Activated CD4-positive, alpha-beta T cell treated with anti-CD3 and anti-CD28 coated beads, Interleukin-2, amount 50 U/mL, for 16 hours (primary cell): ENCODE measurements at regions not wholly inside any gene's neighbourhood (a gene's known extent, or its start where the extent isn't known, plus 50 kb on each side); places are given as distances from the start of the nearest gene placed in this dataset.
A peak's percentile ranks its signal among the peaks of the same experiment; 100 is the strongest.
"Not testable (repeated sequence)": the region's sequence is repeated elsewhere in the genome, so short reads cannot be mapped to it uniquely, and the experiment has no call there.

Experiments
- DNase-seq: peaks from one replicate; pipeline ENCODE4 v3.0.0-alpha.2; 2020

DNA sequence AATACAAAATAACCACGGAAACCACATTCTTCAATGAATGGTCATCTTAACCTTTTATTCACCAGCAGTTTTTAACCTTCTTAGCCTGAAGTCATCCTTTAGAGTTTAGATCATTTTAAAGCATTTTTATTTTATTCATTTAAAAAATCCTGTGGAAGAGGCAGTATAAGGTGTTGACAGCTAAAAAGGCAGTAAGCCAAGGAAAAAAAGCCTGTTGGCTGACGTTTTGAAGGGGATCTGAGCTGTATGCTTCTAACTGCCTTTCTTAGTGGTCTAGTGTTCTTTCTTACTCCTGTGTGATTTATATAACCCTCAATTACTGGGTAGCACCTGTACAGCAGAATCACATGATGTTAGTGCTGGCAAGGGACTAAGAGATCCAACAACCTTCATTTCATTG is 438.3 kb upstream of the SEL1L start:
- no peak for DNase-seq

GRCh38 chr14:81972601-81973000 is 438.9 kb upstream of the SEL1L start:
- DNase-seq, result no peak

GRCh38 chr14:81974543-81974942 is 440.9 kb upstream of the SEL1L start:
- DNase-seq, result no peak

DNA sequence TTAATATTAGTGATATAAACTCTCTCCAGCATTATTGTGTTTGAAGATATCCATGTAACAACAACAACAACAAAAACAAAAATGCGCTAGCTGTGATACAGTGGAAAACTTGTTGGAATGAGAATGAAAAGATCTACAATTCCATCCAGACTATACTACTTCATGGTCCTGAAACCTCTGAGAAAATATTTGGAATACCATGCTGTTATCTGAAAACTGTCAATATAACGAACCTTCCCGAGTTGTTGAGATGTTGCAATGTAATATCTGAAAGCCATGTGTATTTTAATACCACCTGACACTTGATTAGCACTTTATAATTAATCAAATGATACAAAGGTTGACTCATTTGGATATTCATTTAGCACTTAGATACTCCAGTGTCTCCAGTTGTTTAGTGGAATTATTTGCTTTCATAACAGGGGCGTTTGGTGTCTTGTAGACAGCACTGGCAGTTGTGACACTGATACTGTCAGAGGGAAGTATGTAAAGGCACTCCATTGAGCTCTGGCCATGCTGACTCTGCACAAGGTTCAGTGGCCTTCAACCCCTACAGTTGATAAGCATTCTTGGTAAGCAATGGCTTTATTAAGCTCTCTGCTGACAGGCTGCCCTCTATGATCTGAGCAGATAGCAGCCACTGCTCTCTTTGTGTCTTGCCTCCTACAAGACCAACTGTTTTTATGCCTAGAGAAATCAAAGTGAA is 447.1 kb upstream of the SEL1L start:
- no peak for DNase-seq

DNA sequence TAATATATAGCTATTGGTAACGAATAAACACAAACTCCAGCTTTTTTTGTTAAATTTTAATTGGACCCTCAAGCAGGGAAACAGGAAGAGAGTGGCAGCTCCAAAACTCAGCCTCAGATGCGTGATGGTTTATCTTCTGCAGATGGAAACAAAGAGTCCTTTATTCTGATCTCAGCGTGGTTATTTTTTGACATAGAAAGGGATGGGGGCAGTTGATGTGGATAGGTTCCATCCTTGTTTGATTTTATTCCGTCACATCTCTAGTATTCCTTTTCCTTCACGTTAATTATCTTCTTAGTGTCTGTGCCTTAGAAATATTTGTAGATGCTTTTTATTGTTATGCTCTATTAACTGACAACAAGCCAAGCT is 447.6 kb upstream of the SEL1L start:
- no peak for DNase-seq

DNA sequence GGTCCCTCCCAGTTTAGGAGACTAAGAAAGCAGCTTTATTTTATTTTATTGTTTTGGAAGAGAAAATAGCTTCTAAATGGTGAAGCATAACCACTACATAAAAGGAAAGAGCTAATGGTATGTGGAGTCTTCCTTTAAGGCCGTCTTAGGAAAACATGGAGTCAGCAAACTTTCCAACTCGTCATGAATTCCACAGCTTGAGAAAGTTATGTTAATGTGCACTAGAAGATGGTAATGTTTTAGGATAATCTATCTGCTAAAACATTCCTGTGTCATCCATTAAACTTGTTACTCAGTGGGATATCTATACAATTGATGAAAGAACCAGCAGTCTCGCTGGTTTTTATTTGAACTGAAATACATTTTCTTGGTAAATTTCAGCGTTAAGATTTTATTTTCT is 448.4 kb upstream of the SEL1L start:
- no peak for DNase-seq

DNA sequence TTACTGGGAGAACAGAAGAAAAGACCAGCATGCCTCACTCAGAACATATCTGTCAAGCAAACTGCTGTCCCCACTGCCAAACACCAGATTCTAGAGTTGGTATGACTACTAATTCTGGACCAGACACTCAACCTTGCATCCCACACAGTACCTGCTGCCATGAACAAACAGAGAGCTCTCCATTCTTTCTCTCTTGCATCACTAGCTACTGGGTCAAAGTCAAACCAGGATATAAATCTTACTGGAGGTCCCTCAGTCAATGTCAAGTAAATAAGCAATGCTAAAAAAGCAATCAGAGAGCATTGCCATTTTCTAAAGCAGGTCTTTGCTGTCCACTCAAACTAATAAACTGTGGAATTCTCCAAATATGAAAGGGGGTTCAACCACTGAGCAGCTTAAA is 452.4 kb upstream of the SEL1L start:
- no peak for DNase-seq

GRCh38 chr14:81989211-81989610 is 455.6 kb upstream of the SEL1L start:
- DNase-seq, result no peak

DNA sequence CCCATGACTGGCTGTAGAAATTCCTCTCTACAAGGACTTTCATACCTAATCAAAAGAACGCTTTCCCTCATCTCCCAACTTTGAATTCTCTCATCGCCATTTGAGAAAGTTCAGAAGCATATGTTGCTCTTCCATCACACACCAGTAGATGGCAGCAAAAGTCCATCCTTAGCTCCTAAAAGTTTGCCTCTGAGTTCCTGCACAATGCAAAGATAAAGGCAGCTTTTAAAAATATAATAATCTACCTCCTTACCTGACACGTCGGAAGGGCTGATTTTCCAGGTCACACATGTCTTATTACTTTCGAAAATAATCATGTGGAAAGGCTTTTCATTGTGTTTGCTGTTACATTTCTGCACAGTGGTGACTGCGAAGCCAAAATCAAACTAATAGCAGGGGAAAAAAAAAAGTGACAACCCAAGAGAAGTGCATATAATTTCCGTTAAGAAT is 456.7 kb upstream of the SEL1L start:
- DNase-seq, result peak; percentile 51

GRCh38 chr14:81991998-81992397 is 458.3 kb upstream of the SEL1L start:
- peak; percentile 2 for DNase-seq

DNA sequence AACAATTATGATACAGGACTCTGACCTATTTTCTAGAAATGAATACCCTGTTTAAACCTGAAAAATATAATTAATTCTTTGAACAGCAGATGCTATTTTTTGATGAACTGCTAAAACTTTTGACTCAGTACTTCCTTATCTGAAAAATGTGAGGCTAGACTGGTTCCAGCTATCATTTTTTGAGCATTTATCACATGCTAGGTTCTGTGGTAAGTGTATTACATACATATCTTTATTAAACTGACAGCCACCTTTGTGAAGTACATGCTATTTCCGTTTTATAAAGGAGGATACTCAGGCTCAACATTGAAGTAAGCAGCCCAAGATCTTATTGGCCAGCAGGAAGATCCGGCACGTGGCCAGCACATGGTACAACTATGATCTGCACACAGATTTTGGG is 459.8 kb upstream of the SEL1L start:
- no peak for DNase-seq

DNA sequence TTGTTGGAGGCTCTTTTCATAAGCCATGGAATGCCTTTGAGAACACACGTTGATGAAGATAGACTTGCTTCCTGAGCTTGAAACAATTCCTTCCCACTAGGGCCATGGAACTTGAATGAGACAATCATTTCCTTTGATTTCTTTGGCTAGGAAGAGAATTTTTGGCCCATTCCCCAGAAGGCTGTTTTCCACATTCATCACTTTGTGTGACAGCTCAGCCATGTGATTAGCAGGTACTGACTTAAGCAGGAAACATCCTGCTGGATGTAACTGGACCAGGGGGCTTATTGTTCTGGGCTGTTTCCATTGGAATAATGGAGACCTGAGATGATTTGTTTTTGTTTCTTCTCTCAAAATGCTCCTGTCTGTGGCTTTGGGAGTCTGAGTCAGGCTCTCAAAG is 469.8 kb upstream of the SEL1L start:
- DNase-seq, result no peak

- DNase-seq, result no peak
Measured at GRCh38 chr14:82009076-82009475, 475.4 kb upstream of the SEL1L start.

GRCh38 chr14:82009993-82010392 is 476.3 kb upstream of the SEL1L start:
- no peak for DNase-seq

- no peak for DNase-seq
Measured at GRCh38 chr14:82011460-82011859, 477.8 kb upstream of the SEL1L start.

DNA sequence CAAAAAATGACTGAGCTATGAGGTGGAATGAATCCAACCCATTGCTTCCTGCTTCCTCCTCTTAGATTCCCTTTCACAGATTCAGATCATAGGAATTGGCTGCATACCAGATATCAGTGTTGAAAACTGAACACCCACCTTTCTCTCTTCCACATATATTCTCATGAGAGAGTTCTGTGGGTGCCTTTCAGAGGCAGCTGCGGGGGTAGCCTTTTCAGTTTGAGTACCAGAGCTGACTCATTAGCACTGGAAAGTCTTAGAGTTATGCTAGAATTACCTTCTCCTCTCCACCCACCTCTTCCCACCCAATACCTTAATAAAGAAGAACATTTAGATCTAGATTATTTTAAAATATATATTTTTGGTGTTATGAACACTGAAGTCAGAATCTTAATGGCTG is 495.4 kb upstream of the SEL1L start:
- no peak for DNase-seq

- DNase-seq, result no peak
Measured at GRCh38 chr14:82035397-82035796, 501.7 kb upstream of the SEL1L start.

DNA sequence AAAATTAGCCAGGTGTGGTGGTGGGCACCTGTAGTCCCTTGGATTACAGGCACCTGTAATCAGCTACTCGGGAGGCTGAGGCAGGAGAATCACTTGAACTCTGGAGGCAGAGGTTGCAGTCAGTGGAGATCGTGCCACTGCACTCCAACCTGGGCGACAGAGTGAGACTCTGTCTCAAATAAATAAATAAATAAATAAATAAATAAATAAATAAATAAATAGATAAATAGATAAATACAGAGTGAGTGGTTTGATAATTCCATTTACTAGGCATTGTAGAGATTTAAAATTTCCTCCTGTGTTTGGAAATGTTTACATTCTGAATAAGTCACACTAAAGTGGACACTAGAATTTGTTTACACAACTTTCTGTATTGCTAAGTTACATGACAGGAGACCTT is 504.4 kb upstream of the SEL1L start:
- not testable (repeated sequence) for DNase-seq

DNA sequence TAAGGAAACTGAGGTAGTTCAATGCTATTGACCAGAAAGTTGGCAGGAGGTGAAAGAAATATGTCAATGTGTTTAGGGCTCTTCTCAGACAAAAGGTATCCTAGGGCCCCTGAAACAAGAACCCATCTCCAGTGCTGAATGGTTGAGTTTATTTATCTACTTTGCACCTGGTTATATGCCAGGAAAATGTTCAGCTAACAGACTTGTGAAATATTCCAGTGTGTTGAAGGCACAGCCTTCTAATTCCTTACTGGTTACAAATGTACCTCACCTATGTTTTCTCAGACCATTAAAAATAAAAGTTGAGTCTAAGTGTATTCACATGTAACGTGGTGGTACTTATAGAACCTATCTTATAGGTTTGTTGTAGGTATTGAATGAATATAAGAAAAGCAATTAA is 511.7 kb upstream of the SEL1L start:
- DNase-seq, result no peak

GRCh38 chr14:82046512-82047226 is 513.0 kb upstream of the SEL1L start:
- DNase-seq, result no peak

GRCh38 chr14:82047777-82048470 is 514.3 kb upstream of the SEL1L start:
- DNase-seq, result no peak

GRCh38 chr14:82052778-82053177 is 519.1 kb upstream of the SEL1L start:
- DNase-seq, result no peak

DNA sequence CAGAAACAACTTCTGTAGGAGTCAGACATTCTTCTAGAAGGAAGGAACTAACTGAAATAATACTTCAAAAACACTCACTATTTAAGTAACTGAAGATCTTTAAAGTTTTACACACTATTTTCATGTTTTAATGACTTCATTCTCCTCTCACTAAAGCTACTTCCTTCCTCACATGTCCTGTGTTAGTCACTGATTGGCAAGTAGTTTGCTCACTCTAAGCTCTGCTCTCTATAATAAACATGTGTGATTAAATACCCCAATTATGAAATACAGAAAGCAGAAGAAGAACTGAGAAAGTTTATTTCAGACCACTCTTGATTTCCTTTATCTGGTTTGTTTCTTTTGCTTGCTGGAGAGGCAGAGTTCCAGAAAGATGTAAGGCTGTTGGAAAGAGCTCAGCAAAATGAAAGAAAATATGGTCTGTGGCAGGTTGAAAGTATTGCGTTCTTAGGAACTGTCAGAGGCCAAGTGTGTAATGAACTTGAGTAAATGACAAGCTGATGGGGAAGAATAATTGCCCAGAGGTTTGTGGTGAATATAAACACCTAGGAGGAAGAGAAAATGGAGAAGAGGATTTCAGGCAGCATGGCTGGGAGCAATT is 522.0 kb upstream of the SEL1L start:
- no peak for DNase-seq

GRCh38 chr14:82060219-82060618 is 526.6 kb upstream of the SEL1L start:
- no peak for DNase-seq
